Activated CD4-positive, alpha-beta memory T cell treated with anti-CD3 and anti-CD28 coated beads, Interleukin-2, amount 10 ng/mL, durations not matched to agents 7 days and 5 days (primary cell): ENCODE measurements at regions not wholly inside any gene's neighbourhood (a gene's known extent, or its start where the extent isn't known, plus 50 kb on each side); places are given as distances from the start of the nearest gene placed in this dataset.
"Not testable (repeated sequence)": the region's sequence is repeated elsewhere in the genome, so short reads cannot be mapped to it uniquely, and the experiment has no call there.

ENCODE experiments used
- CTCF ChIA-PET: fragments of 350-600 bp; sonication (Branson Sonifier 250); formaldehyde crosslinking; loops from one replicate; lab custom pipeline; 2021; ENCODE audit warnings: antibody characterized with exemption, inconsistent platforms; lab: Charles Lee
- POLR2A ChIA-PET: fragments of 350-600 bp; sonication (Branson Sonifier 250); formaldehyde crosslinking; loops from one replicate; lab custom pipeline; 2021; ENCODE audit warnings: antibody characterized with exemption; lab: Charles Lee
- DNase-seq: peaks from one replicate; pipeline ENCODE4 v3.0.0-alpha.2; 2020
- H3K27ac Mint-ChIP-seq: one replicate; pipeline ENCODE4 v1.8.0; 2021; ENCODE audit warnings: mild to moderate bottlenecking, mixed read lengths
- H3K27me3 Mint-ChIP-seq: one replicate; pipeline ENCODE4 v1.8.0; 2021; ENCODE audit warnings: mixed read lengths
- H3K36me3 Mint-ChIP-seq: one replicate; pipeline ENCODE4 v1.8.0; 2021; ENCODE audit warnings: low read depth, mixed read lengths
- H3K4me1 Mint-ChIP-seq: one replicate; pipeline ENCODE4 v1.8.0; 2021; ENCODE audit warnings: mixed read lengths
- H3K4me3 Mint-ChIP-seq: one replicate; pipeline ENCODE4 v1.8.0; 2021; ENCODE audit warnings: mild to moderate bottlenecking, mixed read lengths
- H3K9me3 Mint-ChIP-seq: one replicate; pipeline ENCODE4 v1.8.0; 2021; ENCODE audit warnings: mixed read lengths

- no peaks in the 10 kb centered on the region for H3K27me3 Mint-ChIP-seq
- DNase-seq, result no peak
- no peaks in the 10 kb centered on the region for H3K36me3 Mint-ChIP-seq
- POLR2A ChIA-PET, result no interaction called here
- no peaks in the 10 kb centered on the region for H3K4me1 Mint-ChIP-seq
- H3K4me3 Mint-ChIP-seq, result no peak overlapping the region
- CTCF ChIA-PET, result no interaction called here
- no peak overlapping the region for H3K27ac Mint-ChIP-seq
- peaks cover 3% of the 10 kb centered on the region for H3K9me3 Mint-ChIP-seq
Measured at GRCh38 chr3:88991496-88991895, 115.9 kb upstream of the EPHA3 start.

- H3K36me3 Mint-ChIP-seq, result no peaks in the 10 kb centered on the region
- H3K27ac Mint-ChIP-seq, result no peak overlapping the region
- POLR2A ChIA-PET, result no interaction called here
- CTCF ChIA-PET, result no interaction called here
- DNase-seq, result no peak
- no peaks in the 10 kb centered on the region for H3K4me1 Mint-ChIP-seq
- no peaks in the 10 kb centered on the region for H3K27me3 Mint-ChIP-seq
- H3K4me3 Mint-ChIP-seq, result no peak overlapping the region
- H3K9me3 Mint-ChIP-seq, result peaks cover 4% of the 10 kb centered on the region
Measured at GRCh38 chr3:88996691-88997090, 110.7 kb upstream of the EPHA3 start.

- CTCF ChIA-PET, result no interaction called here
- peaks cover 4% of the 10 kb centered on the region for H3K9me3 Mint-ChIP-seq
- H3K4me3 Mint-ChIP-seq, result no peak overlapping the region
- no peaks in the 10 kb centered on the region for H3K36me3 Mint-ChIP-seq
- H3K27me3 Mint-ChIP-seq, result no peaks in the 10 kb centered on the region
- H3K27ac Mint-ChIP-seq, result no peak overlapping the region
- no peaks in the 10 kb centered on the region for H3K4me1 Mint-ChIP-seq
- no peak for DNase-seq
- POLR2A ChIA-PET, result no interaction called here
Measured at GRCh38 chr3:88997260-88997659, 110.2 kb upstream of the EPHA3 start.

GRCh38 chr3:89000886-89001285 lies 106.5 kb upstream of the EPHA3 start:
- H3K4me3 Mint-ChIP-seq, result no peak overlapping the region
- H3K27ac Mint-ChIP-seq, result no peak overlapping the region
- CTCF ChIA-PET, result no interaction called here

GRCh38 chr3:89002191-89002590 lies 105.2 kb upstream of the EPHA3 start:
- DNase-seq, result no peak
- POLR2A ChIA-PET, result no interaction called here
- Mint-ChIP-seq H3K4me3 (no peak overlapping the region), H3K9me3 (peaks cover 8% of the 10 kb centered on the region), H3K27me3 (no peaks in the 10 kb centered on the region), H3K36me3 (no peaks in the 10 kb centered on the region), H3K27ac (no peak overlapping the region), H3K4me1 (no peaks in the 10 kb centered on the region)
- CTCF ChIA-PET, result no interaction called here

More at GRCh38 chr3:89000886-89001285, 106.5 kb upstream of the EPHA3 start:
- Mint-ChIP-seq H3K9me3 (peaks cover 8% of the 10 kb centered on the region), H3K27me3 (no peaks in the 10 kb centered on the region), H3K4me1 (no peaks in the 10 kb centered on the region), H3K36me3 (no peaks in the 10 kb centered on the region)
- POLR2A ChIA-PET, result no interaction called here
- no peak for DNase-seq

- CTCF ChIA-PET, result no interaction called here
- no peaks in the 10 kb centered on the region for H3K36me3 Mint-ChIP-seq
Measured at GRCh38 chr3:89013536-89013935, 93.9 kb upstream of the EPHA3 start.

GRCh38 chr3:89017531-89017930 lies 89.9 kb upstream of the EPHA3 start:
- H3K4me1 Mint-ChIP-seq, result no peaks in the 10 kb centered on the region
- H3K9me3 Mint-ChIP-seq, result peaks cover 6% of the 10 kb centered on the region
- POLR2A ChIA-PET, result no interaction called here
- H3K27me3 Mint-ChIP-seq, result no peaks in the 10 kb centered on the region
- DNase-seq, result no peak
- CTCF ChIA-PET, result no interaction called here
- no peak overlapping the region for H3K4me3 Mint-ChIP-seq
- no peaks in the 10 kb centered on the region for H3K36me3 Mint-ChIP-seq
- no peak overlapping the region for H3K27ac Mint-ChIP-seq

More at GRCh38 chr3:89013536-89013935, 93.9 kb upstream of the EPHA3 start:
- Mint-ChIP-seq H3K9me3 (peaks cover 2% of the 10 kb centered on the region), H3K4me3 (no peak overlapping the region), H3K27ac (no peak overlapping the region), H3K4me1 (no peaks in the 10 kb centered on the region), H3K27me3 (no peaks in the 10 kb centered on the region)
- POLR2A ChIA-PET, result no interaction called here
- no peak for DNase-seq

GRCh38 chr3:89025185-89025584 lies 82.2 kb upstream of the EPHA3 start:
- Mint-ChIP-seq H3K27me3 (no peaks in the 10 kb centered on the region), H3K4me3 (no peak overlapping the region), H3K4me1 (no peaks in the 10 kb centered on the region), H3K9me3 (no peaks in the 10 kb centered on the region), H3K27ac (no peak overlapping the region), H3K36me3 (no peaks in the 10 kb centered on the region)
- CTCF ChIA-PET, result no interaction called here
- no peak for DNase-seq
- POLR2A ChIA-PET, result no interaction called here

GRCh38 chr3:89032346-89033013 lies 74.9 kb upstream of the EPHA3 start:
- Mint-ChIP-seq H3K27ac (no peak overlapping the region), H3K4me1 (no peaks in the 10 kb centered on the region), H3K9me3 (peaks cover 2% of the 10 kb centered on the region), H3K4me3 (no peak overlapping the region), H3K27me3 (no peaks in the 10 kb centered on the region), H3K36me3 (no peaks in the 10 kb centered on the region)
- DNase-seq, result no peak
- POLR2A ChIA-PET, result no interaction called here
- CTCF ChIA-PET, result no interaction called here

- H3K9me3 Mint-ChIP-seq, H3K36me3 Mint-ChIP-seq, POLR2A ChIA-PET, H3K27me3 Mint-ChIP-seq, H3K27ac Mint-ChIP-seq, H3K4me1 Mint-ChIP-seq, DNase-seq, CTCF ChIA-PET, H3K4me3 Mint-ChIP-seq: not testable (repeated sequence)
Measured at GRCh38 chr3:89034723-89035122, 72.7 kb upstream of the EPHA3 start.

GRCh38 chr3:89038869-89039268 lies 68.6 kb upstream of the EPHA3 start:
- ChIA-PET POLR2A (no interaction called here), CTCF (no interaction called here)
- peaks cover 4% of the 10 kb centered on the region for H3K9me3 Mint-ChIP-seq

GRCh38 chr3:89042236-89042835 lies 65.1 kb upstream of the EPHA3 start:
- CTCF ChIA-PET, result no interaction called here
- Mint-ChIP-seq H3K9me3 (peaks cover 4% of the 10 kb centered on the region), H3K27ac (no peak overlapping the region), H3K4me1 (no peaks in the 10 kb centered on the region), H3K27me3 (no peaks in the 10 kb centered on the region), H3K36me3 (no peaks in the 10 kb centered on the region), H3K4me3 (no peak overlapping the region)
- no peak for DNase-seq
- POLR2A ChIA-PET, result no interaction called here

More at GRCh38 chr3:89038869-89039268, 68.6 kb upstream of the EPHA3 start:
- no peaks in the 10 kb centered on the region for H3K36me3 Mint-ChIP-seq
- H3K4me3 Mint-ChIP-seq, result no peak overlapping the region
- H3K27me3 Mint-ChIP-seq, result no peaks in the 10 kb centered on the region
- no peak overlapping the region for H3K27ac Mint-ChIP-seq
- no peaks in the 10 kb centered on the region for H3K4me1 Mint-ChIP-seq
- DNase-seq, result no peak

- no peak for DNase-seq
- Mint-ChIP-seq H3K27ac (no peak overlapping the region), H3K27me3 (no peaks in the 10 kb centered on the region), H3K4me3 (no peak overlapping the region), H3K4me1 (no peaks in the 10 kb centered on the region), H3K36me3 (no peaks in the 10 kb centered on the region), H3K9me3 (no peaks in the 10 kb centered on the region)
- ChIA-PET POLR2A (no interaction called here), CTCF (no interaction called here)
Measured at GRCh38 chr3:89043406-89043932, 64.0 kb upstream of the EPHA3 start.

- H3K36me3 Mint-ChIP-seq, result no peaks in the 10 kb centered on the region
- no peaks in the 10 kb centered on the region for H3K4me1 Mint-ChIP-seq
- H3K9me3 Mint-ChIP-seq, result peaks cover 4% of the 10 kb centered on the region
- POLR2A ChIA-PET, result no interaction called here
- CTCF ChIA-PET, result no interaction called here
- H3K27me3 Mint-ChIP-seq, result no peaks in the 10 kb centered on the region
- no peak overlapping the region for H3K27ac Mint-ChIP-seq
- no peak overlapping the region for H3K4me3 Mint-ChIP-seq
- DNase-seq, result no peak
Measured at GRCh38 chr3:89046661-89047060, 60.8 kb upstream of the EPHA3 start.
